Gastroesophageal sphincter (tissue), 3 donors: ENCODE measurements at regions not wholly inside any gene's neighbourhood (a gene's known extent, or its start where the extent isn't known, plus 50 kb on each side); places are given as distances from the start of the nearest gene placed in this dataset.

Experiments
- EP300 ChIP-seq: sonication (generic); formaldehyde crosslinking; IDR thresholded peaks from one replicate; pipeline ENCODE4 v1.6.1; 2017; ENCODE audit warnings: antibody characterized with exemption, mild to moderate bottlenecking
- TF ChIP-seq, protein P1 (sequence below), 4 experiments: fragments of 200-600 bp in 2 of 4; fragments of 450-650 bp in 2 of 4; sonication (generic) in 1 of 4; IDR thresholded peaks; one replicate each; pipeline ENCODE4 v1.5.1; 2017 to 2019; ENCODE audit warnings: antibody characterized with exemption in 4 of 4, mild to moderate bottlenecking in 2 of 4, moderate library complexity in 2 of 4

DNA sequence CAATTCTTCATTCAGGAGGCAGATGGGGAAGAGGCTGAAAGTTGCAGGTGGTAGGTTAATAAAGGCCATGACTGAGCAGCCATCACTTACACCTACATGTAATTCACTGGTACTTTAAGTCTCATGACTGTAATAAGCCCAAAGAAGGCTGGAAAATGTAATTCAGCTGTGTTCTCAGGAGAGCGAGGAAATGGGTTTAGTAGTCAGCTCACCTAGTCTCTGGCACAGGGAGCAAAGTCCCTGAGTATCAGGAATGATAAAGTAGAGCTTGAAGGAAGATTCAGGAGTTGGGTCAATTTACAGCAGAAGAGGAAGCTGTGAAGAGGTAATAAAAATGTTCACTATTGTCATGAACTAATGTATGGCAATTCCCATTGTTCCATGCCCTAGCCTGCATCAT, 393.4 kb upstream of the KAZN start:
- TF ChIP-seq, protein P1, sequence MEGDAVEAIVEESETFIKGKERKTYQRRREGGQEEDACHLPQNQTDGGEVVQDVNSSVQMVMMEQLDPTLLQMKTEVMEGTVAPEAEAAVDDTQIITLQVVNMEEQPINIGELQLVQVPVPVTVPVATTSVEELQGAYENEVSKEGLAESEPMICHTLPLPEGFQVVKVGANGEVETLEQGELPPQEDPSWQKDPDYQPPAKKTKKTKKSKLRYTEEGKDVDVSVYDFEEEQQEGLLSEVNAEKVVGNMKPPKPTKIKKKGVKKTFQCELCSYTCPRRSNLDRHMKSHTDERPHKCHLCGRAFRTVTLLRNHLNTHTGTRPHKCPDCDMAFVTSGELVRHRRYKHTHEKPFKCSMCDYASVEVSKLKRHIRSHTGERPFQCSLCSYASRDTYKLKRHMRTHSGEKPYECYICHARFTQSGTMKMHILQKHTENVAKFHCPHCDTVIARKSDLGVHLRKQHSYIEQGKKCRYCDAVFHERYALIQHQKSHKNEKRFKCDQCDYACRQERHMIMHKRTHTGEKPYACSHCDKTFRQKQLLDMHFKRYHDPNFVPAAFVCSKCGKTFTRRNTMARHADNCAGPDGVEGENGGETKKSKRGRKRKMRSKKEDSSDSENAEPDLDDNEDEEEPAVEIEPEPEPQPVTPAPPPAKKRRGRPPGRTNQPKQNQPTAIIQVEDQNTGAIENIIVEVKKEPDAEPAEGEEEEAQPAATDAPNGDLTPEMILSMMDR (IDR thresholded peaks at IDR 0.05), result no peak
- TF ChIP-seq EP300, result no peak
